ENCODE measurements at regions not wholly inside any gene's neighbourhood (a gene's known extent, or its start where the extent isn't known, plus 50 kb on each side); places are given as distances from the start of the nearest gene placed in this dataset.
"Not testable (repeated sequence)": the region's sequence is repeated elsewhere in the genome, so short reads cannot be mapped to it uniquely, and the experiment has no call there.

DNA sequence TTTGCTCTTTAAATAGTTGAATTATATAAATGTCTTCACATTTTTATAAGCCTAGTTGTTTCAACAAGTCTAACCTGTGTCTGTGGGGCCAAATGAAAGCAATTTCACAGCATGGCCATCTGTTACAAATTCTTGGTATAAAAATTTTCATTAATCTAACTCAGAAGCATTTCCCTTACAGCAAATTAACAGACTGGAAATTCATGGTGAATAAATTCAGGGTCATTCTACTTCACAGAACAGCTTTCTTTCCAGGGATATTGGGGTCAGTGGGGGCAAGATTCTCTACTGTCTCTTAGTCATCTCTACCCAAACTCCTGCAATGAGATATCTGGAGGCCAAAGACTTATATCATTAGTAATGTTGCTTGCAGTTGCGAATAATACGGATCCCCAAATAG lies 352.1 kb downstream of the MMUT start:
- no peak for DNase-seq (ENCODE audit: low read depth in 2 of 2)

DNA sequence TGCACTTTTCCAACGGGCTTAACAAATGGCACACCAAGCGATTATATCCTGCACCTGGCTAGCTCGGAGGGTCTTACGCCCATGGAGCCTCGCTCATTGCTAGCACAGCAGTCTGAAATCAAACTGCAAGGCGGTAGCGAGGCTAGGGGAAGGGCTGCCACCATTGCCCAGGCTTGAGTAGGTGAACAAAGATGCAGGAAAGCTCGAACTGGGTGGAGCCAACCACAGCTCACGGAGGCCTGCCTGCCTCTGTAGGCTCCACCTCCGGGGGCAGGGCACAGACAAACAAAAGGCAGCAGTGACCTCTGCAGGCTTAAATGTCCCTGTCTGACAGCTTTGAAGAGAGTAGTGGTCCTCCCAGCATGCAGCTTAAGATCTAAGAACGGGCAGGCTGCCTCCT lies 365.4 kb downstream of the MMUT start:
- DNase-seq (ENCODE audit: low read depth in 2 of 2), result not testable (repeated sequence)

DNA sequence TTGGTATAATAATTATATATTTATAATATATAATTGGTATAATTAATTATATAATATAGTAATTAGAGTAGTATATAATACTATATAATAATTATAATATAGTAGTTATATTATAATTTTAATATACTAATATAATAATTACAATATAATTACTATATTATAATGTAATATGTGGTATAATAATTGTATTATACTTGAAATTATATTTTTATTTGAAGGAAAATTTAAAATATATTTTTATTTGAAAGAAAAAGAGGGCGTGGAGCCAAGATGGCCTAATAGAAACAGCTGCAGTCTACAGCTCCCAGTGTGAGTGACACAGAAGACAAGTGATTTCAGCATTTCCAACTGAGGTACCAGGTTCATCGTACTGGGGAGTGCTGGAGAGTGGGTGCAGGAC lies 365.9 kb downstream of the MMUT start:
- DNase-seq (ENCODE audit: low read depth in 2 of 2), result no peak

DNA sequence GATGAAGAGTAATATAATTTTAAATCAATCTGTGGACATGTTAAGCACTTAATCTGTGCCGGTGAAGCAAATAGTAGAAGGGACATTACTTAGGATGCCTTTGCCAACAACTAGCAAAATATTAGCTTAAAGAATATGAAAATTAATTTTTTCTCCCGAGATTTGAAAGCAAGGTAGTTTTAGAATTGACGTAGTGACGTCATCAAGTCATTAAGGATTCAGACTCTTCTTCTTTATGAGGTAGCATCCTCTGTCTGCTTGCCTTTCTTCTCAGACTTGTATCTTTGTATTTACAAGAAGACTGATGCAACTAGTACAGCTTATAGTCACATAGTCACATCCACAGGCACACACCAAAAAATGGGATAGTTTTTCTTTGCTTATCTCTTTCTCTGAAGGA lies 374.4 kb downstream of the MMUT start:
- DNase-seq (ENCODE audit: low read depth in 2 of 2), result no peak

DNA sequence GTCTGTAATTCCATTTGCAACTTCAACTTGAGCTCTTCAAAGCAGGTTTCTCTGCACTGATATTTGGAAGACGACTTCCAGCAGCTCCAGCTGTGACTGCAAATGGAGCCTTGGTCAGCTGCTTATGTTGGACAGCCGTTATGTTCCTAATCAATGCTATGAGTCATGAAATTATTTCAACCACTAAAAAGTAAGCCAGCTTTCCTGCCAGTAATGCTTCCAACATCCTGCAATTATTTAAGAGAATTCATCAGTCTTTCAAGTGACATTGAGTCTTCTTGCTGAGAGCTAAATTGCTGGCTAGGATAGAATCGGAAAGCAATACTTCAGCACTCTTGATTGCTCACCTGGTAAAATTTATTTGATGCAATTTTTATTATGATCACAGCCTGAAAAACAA lies 375.7 kb downstream of the MMUT start:
- peak in 1 of 2 donors; percentile 37 for DNase-seq (ENCODE audit: low read depth in 2 of 2)

DNA sequence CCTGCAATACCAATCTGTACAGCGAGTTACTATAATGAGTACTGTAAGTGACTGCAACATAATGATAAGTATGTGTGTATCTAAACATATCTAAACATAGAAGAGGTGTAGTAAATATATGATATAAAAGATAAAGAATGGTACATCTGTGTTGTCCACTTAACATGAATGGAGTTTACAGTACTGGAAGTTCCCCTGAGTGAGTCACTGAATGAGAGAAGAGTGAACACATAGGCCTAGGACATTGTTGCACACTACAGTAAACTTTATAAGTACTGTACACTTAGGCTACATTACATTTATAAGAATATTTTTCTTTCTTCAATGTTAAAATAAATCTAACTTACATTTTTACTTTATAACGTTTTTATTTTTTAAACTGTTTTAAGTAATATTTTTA lies 380.4 kb downstream of the MMUT start:
- no peak for DNase-seq (ENCODE audit: low read depth in 2 of 2)

DNA sequence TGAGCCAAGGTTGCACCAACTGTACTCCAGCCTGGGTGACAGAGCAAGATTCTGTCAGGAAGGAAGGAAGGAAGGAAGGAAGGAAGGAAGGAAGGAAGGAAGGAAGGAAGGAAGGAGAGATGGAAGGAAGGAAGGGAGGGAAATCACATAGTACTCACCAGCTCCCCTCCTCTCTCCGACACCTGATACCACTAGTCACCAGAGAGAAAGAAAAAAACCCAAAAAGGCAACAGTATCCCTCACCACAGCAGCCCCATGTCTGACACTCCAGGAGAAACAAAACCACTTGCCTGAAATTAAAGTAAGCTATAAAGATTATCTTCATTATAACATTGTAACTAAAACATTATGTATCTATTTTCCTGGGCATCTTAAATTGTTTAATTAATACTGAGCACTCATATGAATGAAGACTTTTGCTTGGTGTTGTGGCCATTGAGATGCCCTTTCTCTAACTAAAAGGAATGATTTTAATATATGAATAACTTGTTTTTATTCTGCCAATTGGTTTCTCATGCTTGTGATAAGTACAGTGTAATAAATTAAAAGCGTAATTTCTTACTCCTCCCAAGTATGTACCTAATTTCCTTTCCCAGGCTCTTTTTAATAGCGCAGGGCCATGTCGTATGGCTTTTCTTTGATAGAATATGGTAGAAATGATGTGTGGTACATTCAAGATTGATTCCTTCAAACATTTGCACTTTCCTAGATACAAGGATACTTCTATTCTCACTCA lies 390.0 kb downstream of the MMUT start:
- DNase-seq (ENCODE audit: low read depth in 2 of 2), result no peak

DNA sequence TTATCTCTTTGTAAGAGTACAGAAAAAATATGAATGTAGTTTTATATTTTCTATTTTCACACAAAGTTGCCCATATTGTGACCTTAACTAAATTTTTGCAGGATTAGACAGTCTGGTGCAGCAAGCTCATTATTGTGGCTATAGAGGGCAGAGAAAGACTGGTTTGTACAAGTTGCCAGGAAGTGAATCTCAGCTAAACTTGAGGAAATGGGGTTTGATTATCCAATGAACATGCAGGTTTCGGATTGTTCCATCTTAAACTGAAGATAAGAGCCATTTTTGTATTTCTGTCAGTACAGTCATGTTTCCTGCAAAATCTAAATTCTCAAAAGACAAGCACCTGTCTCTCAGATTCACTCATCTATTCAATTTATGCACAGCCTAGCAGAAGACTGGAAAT lies 390.9 kb downstream of the MMUT start:
- DNase-seq (ENCODE audit: low read depth in 2 of 2), result no peak

DNA sequence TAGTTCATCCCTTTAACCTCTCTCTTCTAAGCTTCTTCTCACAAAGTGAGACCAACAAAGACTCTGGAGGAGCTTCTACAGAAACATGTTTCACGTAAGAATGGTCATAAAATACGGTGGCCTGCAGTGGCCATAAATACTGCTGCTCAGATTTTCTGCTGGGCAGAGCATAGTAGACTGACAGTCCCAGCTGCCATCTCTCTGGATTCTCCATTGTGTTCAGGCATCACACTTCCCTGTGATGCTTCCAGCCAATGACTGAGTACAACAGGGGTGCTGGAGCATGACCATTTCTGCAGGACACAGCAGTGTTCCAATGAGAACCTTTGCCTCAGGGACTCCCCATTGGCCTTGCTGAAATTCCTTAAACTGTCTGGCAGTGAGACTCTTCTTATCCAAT lies 392.6 kb downstream of the MMUT start:
- no peak for DNase-seq (ENCODE audit: low read depth in 2 of 2)

DNA sequence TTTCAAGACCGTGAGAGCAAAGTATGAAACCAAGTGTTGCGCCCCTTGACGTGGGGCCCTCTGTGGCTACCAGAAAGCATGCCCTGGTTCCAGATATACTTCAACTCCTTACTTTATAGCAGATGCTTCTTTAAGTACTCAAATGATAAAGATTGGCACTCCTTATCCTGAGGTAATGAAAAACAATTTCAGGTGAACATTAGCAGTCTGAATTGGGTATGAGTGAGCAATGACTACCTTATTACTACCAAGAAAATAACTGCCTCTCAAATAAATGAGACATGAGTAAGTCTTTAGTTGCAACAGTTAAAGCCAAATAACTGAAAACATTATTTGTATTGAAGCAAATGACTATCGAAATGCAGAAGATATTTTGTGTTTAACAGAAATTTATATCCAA lies 408.7 kb downstream of the MMUT start:
- DNase-seq (ENCODE audit: low read depth in 2 of 2), result no peak

DNA sequence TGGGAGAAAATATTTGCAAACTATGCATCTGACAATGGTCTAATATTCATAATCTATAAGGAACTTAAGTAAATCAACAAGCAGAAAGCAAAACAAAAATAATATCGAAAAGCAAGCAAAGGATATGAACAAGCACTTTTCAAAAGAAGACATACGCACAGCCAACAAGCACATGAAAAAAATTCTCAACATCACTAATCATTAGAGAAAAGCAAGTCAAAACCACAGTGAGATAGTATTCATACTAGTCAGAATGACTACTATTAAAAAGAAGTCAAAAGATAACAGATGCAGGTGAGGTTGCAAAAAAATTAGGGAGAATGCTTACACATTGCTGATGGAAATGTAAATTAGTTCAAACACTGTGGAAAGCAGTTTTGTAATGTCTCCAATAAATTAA lies 410.2 kb downstream of the MMUT start:
- no peak for DNase-seq (ENCODE audit: low read depth in 2 of 2)

DNA sequence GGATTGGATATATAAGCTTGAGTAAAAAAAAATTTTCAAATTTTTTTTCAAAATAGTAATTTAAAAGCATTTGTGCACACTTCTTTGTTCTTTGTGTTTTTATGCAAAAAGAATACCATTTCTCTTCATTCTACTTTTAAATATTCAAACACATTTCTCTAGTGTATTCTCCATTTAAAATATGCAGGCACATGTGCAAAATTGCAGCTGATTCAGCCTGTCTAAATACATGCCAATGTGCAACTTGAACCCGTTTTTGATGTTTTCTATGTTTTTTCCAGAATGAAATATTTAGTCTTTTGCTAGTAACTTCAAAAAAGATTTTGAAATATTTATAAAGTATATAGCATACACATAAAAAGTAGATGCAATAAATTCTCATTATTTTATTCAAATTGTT lies 411.8 kb downstream of the MMUT start:
- no peak for DNase-seq (ENCODE audit: low read depth in 2 of 2)

DNA sequence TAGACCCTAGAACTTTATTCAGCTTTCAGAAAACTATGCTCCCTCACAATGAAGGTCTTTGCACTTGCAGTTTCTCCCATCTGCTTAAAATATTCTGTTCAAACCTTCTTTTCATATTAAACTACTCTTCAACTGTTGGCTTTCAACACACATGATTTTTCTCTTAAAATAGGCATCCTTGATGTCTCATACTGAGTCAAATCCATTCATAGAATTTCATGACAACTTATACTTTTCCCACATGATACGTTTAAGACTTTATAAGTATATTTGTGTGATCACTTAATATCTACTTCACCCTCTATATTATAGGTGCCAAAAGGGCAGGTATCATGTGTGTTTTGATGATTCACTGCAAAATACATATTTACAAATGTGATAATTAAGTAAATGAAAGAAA lies 412.5 kb downstream of the MMUT start:
- DNase-seq (ENCODE audit: low read depth in 2 of 2), result no peak

DNA sequence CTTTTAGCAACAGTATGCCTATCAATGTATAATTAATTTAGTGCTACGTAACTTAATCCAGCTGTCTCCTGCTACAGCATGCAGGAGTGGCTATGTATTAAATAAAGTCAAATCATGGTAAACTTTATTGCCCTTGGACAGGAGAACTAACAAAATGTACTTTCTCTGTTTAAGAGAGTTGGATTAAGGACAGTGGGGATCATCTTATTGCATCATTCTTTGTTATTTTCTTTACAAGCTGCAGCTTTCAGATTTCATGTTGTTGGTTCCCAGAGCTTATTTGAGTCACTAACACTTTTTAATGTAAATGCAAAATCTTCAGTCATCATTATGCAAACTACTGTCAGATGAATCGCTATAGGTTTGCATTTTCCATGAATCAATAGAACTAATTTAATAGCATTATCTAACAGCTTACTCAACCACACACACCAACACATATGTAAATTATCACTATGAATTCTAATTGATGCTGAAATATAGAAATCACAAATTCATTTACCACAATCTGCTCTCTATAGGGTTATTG lies 424.7 kb downstream of the MMUT start:
- no peak for DNase-seq (ENCODE audit: low read depth in 2 of 2)

DNA sequence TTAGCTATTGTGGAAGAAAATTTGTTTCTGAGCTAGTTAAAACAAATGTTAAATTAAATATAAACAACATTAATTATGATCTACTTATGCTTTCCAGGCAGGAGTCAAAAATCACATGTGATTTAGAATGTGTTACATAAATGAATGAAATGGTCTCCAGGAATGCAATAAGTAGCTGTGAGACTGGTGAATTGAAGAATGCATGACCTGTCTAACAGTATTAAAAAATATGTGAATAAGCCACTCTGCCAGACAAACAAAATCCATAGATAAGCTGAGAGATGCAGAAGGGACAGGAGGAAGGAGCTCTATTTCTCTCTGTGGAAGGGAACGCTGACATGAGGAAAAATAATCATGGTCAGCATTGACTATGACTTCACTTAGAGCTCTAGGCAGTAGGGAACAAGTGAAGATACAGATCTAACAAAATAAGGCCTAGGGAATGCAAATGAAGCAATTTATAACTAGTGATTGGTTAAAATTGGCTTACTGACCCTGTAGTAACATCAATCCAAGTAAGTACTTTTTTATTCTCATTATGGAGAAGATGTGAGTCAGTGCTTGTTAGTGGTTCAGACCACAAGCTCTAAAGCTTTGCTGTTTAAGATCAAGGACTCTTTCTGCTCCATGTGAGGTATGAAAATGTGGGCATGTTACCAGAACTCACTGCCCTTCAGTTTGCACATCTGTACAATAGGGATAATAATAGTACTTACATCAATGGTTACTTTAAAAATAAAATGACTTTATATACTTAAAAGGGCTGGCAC lies 432.6 kb downstream of the MMUT start:
- DNase-seq (ENCODE audit: low read depth in 2 of 2), result no peak

DNA sequence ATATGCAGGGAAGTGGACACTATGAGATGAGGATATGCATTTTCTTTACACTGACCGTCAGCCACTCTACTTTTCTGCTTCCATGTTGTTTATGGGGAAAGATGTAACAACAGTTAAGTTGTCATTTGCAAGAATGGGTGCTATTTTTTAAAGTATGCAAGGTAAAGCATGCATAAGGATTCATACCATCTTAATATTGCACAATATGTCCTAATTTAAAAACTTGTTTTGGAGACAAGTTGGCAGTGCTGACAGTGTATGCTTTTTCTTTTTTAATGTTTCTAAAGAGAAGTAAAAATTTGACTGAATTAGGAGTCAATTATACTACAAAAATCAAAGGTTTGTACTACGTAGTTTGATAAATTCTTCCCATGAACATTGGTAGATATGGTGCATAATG lies 435.4 kb downstream of the MMUT start:
- no peak for DNase-seq (ENCODE audit: low read depth in 2 of 2)

DNA sequence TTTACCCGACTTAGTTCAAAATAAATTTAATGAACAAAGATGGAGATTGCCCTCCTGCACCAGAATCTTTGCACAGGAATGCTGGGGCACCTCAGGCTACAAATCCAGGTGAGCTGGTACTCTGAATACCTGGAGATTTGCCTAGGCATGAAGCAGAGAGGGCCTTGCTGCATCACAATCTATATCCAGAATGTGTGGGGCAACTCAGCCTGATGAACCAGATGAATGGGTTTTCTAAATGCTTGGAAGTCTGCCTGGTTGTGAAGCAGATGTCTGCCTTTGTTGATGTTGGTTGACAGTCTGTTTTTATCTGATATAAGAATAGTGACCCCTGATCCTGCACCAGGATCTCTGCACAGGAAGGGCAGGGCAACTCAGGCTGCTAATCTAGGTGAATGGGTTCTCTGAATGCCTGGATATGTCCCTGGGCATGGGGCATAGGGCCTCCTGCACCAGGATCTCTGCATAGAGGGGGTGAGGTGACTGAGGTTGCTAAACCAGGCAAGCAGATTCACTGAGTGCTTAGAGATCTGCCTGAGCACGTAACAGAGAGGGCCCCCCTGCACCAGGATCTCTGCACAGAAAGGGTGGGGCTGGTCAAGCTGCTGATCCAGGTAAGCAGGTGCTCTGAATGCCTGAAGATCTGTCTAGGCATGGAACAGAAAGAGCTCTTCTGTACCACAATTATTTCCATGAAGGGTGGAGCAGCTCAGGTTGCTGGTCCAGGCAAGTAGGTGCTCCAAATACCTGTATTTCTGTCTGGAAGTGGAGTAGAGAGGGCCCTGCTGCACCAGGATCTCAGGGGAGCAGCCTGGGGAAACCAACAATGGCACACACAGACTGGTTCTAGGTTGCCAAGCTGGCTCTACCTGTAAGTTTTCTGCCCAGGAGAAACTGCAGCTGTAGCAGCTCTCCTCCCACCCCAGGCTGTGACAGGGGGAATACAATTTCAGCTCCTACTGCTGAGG lies 437.5 kb downstream of the MMUT start:
- DNase-seq (ENCODE audit: low read depth in 2 of 2), result no peak

DNA sequence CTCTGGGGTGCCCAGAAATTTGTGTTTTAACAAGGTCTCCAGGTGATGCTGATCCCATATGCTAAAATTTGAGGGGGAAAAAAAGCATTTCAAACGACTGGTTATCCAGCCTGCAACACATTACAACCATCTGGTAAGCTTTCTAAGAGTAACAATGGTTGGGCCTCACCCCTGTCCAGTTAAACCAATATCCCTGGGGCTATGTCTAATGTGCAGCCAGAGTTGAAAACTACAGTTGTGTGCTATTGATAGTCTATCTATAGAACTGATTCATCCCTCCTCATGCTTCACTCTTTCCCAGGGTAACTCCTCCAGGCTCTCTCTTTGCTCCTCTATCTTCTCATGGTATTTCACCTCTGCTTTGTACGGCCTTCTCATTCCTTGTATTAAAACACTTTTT lies 458.3 kb downstream of the MMUT start:
- no peak for DNase-seq (ENCODE audit: low read depth in 2 of 2)

DNA sequence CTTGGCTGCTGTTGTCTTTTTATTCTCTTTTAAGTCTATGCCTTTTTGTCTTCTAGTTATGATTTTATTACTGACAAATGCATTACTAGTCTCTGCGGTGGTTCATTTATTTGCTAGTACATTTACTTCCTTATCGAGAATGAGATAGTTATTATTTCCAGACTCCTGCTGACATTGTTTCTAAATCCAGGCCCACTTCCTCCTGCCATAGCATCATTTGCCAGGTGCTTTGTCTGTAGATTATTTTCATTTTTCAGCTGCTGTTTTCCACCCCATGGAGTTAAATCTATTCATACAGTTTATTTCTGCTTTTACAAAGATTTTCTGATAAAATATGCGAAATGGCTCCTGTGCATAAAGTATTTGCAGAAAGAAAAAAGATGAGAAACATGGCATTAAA lies 459.7 kb downstream of the MMUT start:
- no peak for DNase-seq (ENCODE audit: low read depth in 2 of 2)

DNA sequence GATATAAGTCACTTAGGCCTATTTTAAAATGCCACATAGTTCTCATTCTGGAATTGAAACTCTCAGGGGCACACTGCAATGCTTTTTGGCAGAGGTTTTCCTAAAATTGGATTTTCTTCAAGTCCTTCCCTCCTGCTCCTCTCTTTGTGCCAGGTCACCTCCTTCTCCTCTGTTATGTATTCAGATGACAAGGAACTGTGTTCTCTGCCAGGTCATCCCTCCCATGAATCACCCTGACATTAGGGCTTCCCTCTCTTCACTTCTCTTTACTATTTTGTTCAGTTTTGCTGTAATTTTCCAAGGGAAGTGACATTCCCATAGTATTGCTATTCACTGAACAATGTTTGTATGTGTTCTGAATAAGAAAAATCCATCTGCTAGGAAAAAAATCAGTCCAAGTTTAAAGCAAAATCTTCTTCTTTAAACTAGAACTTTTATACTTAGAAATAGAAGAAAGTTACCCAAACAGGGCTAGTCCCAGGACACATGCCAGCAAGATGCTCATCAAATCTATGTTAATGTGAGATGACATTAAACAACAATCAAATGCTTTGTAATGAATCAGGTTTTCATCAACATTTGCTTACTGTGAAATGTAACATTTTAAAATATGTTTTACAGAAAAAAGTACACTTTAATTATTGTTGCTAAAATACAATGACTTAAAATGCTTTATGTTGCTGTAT lies 461.1 kb downstream of the MMUT start:
- peak in 1 of 2 donors; percentile 37 for DNase-seq (ENCODE audit: low read depth in 2 of 2)

DNA sequence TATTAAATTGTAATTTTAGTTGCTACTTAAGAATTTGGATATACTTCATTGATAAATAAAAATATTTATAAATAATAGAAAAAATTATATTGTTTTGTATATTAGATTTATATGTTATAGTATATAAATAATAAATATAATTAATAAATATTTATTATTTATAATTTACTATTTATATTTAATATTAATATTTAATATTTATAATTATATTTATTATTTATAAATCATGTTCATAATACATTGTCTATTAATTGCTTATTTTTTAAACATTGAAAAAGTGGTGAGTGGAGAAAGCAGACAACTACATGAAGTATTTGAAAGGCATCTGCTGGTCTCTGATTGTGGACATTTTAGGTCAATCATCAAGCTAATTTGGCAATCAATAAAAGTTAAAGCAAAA lies 464.5 kb downstream of the MMUT start:
- no peak for DNase-seq (ENCODE audit: low read depth in 2 of 2)
